HCT116 (cell line): ENCODE measurements at regions not wholly inside any gene's neighbourhood (a gene's known extent, or its start where the extent isn't known, plus 50 kb on each side); places are given as distances from the start of the nearest gene placed in this dataset.

Source experiments
- ATAC-seq: fragments of 200-7000 bp; cut with Tn5 transposase; 2 replicates; pipeline ENCODE4 v1.9.1; 2020; ENCODE audit warnings: mild to moderate bottlenecking, moderate library complexity
- BruUV-seq: library from RNA; stranded (reverse); fragments of 400-500 nt; replicated peaks from 2 replicates; lab custom pipeline; 2021; lab: Mats Ljungman, UMichigan
- CTCF ChIA-PET: fragments of 300-600 bp; sonication (Branson Sonifier 250); formaldehyde crosslinking; loops from one replicate; lab custom pipeline; 2021; ENCODE audit warnings: antibody characterized with exemption; lab: Charles Lee
- POLR2A ChIA-PET: fragments of 300-600, 350-600 bp; sonication (Branson Sonifier 250); formaldehyde crosslinking; loops from one replicate; lab custom pipeline; 2021; ENCODE audit warnings: antibody characterized with exemption; lab: Charles Lee
- RAD21 ChIA-PET, 2 experiments: fragments of 300-600 bp; sonication (Branson Sonifier 250); formaldehyde crosslinking; loops; one replicate each; lab custom pipeline; 2023; ENCODE audit warnings: low total read pairs in 2 of 2; ENCODE audit not compliant: uncharacterized antibody in 2 of 2, unreplicated experiment in 2 of 2, low non-redundant PET in 1 of 2; lab: Charles Lee
- DNase-seq: peaks from one replicate; pipeline ENCODE4 v3.0.0-alpha.2; 2010; ENCODE audit warnings: low read depth, low spot score
- H2AFZ ChIP-seq: fragments of 200-600 bp; shearing (Covaris generic), sonication (generic); 2 replicates; pipeline ENCODE4 v1.6.1; 2017; ENCODE audit warnings: low read depth, mixed run types, mixed read lengths, antibody characterized with exemption, low read length; ENCODE audit not compliant: poor library complexity, severe bottlenecking
- H3K27ac ChIP-seq: 2 replicates; pipeline ENCODE4 v1.5.1; 2012; ENCODE audit warnings: low read depth, low read length
- H3K27me3 ChIP-seq: fragments of 200-600 bp; sonication (generic); 2 replicates; pipeline ENCODE4 v1.6.1; 2016; ENCODE audit warnings: mixed run types, low read length, mixed read lengths; ENCODE audit not compliant: insufficient read depth
- H3K36me3 ChIP-seq, 2 experiments: fragments of 200-500 bp in 1 of 2; fragments of 200-600 bp in 1 of 2; sonication (Bioruptor generic) in 1 of 2; sonication (generic) in 1 of 2; 2 replicates each; pipeline versions ENCODE4 v1.5.1 to v1.6.1; 2014 to 2016; ENCODE audit warnings: low read length in 2 of 2, inconsistent platforms in 1 of 2, mixed read lengths in 1 of 2, mixed run types in 1 of 2; ENCODE audit not compliant: insufficient read depth in 2 of 2, control insufficient read depth in 1 of 2
- H3K4me1 ChIP-seq, 2 experiments: fragments of 200-600 bp in 1 of 2; sonication (generic) in 1 of 2; 2 replicates each; pipeline versions ENCODE4 v1.5.1 to v1.6.1; 2012 to 2017; ENCODE audit warnings: low read length in 2 of 2, inconsistent platforms in 1 of 2, mild to moderate bottlenecking in 1 of 2, mixed read lengths in 1 of 2, mixed run types in 1 of 2, moderate library complexity in 1 of 2; ENCODE audit not compliant: insufficient read depth in 2 of 2, control insufficient read depth in 1 of 2
- H3K4me2 ChIP-seq: fragments of 200-600 bp; sonication (generic); 2 replicates; pipeline ENCODE4 v1.6.1; 2017; ENCODE audit warnings: mixed run types, low read length, mixed read lengths
- H3K4me3 ChIP-seq, 2 experiments: fragments of 200-600 bp in 1 of 2; sonication (generic) in 1 of 2; replicated peaks in 1 of 2; 2 replicates each; pipeline ENCODE4 v1.5.1; 2011 to 2016; ENCODE audit warnings: low read length in 2 of 2, control low read depth in 1 of 2, low read depth in 1 of 2, mild to moderate bottlenecking in 1 of 2, mixed read lengths in 1 of 2, mixed run types in 1 of 2
- H3K79me2 ChIP-seq: fragments of 200-600 bp; sonication (generic); 2 replicates; pipeline ENCODE4 v1.6.1; 2017; ENCODE audit warnings: mild to moderate bottlenecking, mixed run types, low read length, moderate library complexity, mixed read lengths; ENCODE audit not compliant: insufficient read depth
- H3K9ac ChIP-seq: fragments of 200-600 bp; sonication (generic); 2 replicates; pipeline ENCODE4 v1.6.1; 2016; ENCODE audit warnings: low read length, mixed read lengths
- H3K9me2 ChIP-seq: fragments of 200-600 bp; sonication (generic), shearing (Covaris generic); 2 replicates; pipeline ENCODE4 v1.6.1; 2017; ENCODE audit warnings: mixed run types, mild to moderate bottlenecking, moderate library complexity; ENCODE audit not compliant: insufficient read depth
- H3K9me3 ChIP-seq, 2 experiments: fragments of 200-500 bp in 1 of 2; fragments of 200-600 bp in 1 of 2; sonication (Bioruptor generic) in 1 of 2; sonication (generic) in 1 of 2; 2 replicates each; pipeline ENCODE4 v1.6.1; 2014 to 2017; ENCODE audit warnings: low read length in 2 of 2, mixed read lengths in 2 of 2, inconsistent platforms in 1 of 2, low read depth in 1 of 2, mild to moderate bottlenecking in 1 of 2, mixed run types in 1 of 2, moderate library complexity in 1 of 2; ENCODE audit not compliant: control insufficient read depth in 1 of 2, insufficient read depth in 1 of 2
- H4K20me1 ChIP-seq: fragments of 200-600 bp; sonication (generic), shearing (Covaris generic); 2 replicates; pipeline ENCODE4 v1.6.1; 2017; ENCODE audit warnings: mixed run types, mild to moderate bottlenecking, moderate library complexity; ENCODE audit not compliant: insufficient read depth
- CBX3 ChIP-seq: IDR thresholded peaks from 2 replicates; pipeline ENCODE4 v1.6.1; 2012; ENCODE audit warnings: low read depth
- EGR1 ChIP-seq: IDR thresholded peaks from 2 replicates; pipeline ENCODE4 v1.6.1; 2012; ENCODE audit warnings: low read depth
- ELF1 ChIP-seq: IDR thresholded peaks from 2 replicates; pipeline ENCODE4 v1.6.1; 2012; ENCODE audit warnings: low read depth, borderline replicate concordance
- EZH2 ChIP-seq: fragments of 200-600 bp; sonication (generic); IDR thresholded peaks from 2 replicates; pipeline ENCODE4 v1.6.1; 2017; ENCODE audit warnings: antibody characterized with exemption, mixed run types
- EZH2phosphoT487 ChIP-seq: fragments of 200-600 bp; IDR thresholded peaks from 2 replicates; pipeline ENCODE4 v1.6.1; 2018; ENCODE audit warnings: antibody characterized with exemption, borderline replicate concordance
- FOSL1 ChIP-seq: IDR thresholded peaks from 2 replicates; pipeline ENCODE4 v1.6.1; 2012; ENCODE audit warnings: low read depth
- JUND ChIP-seq: IDR thresholded peaks from 2 replicates; pipeline ENCODE4 v1.6.1; 2012
- SIN3A ChIP-seq: IDR thresholded peaks from 2 replicates; pipeline ENCODE4 v1.6.1; 2012; ENCODE audit warnings: low read depth
- SP1 ChIP-seq: IDR thresholded peaks from 2 replicates; pipeline ENCODE4 v1.6.1; 2012; ENCODE audit warnings: low read depth
- SRF ChIP-seq: IDR thresholded peaks from 2 replicates; pipeline ENCODE4 v1.6.1; 2012; ENCODE audit warnings: low read depth
- TCF7L2 ChIP-seq: IDR thresholded peaks from 2 replicates; pipeline ENCODE4 v1.7.0; 2011; ENCODE audit warnings: borderline replicate concordance, inconsistent platforms; ENCODE audit not compliant: insufficient read depth, insufficient read length; ENCODE audit errors: extremely low read depth
- YY1 ChIP-seq: IDR thresholded peaks from 2 replicates; pipeline ENCODE4 v1.6.1; 2011; ENCODE audit warnings: low read length, low read depth, moderate library complexity, mild to moderate bottlenecking; ENCODE audit not compliant: insufficient replicate concordance; ENCODE audit errors: extremely low read depth
- ZFX ChIP-seq: fragments of 450-650 bp; IDR thresholded peaks from 2 replicates; pipeline ENCODE4 v1.6.1; 2017
- ZNF274 ChIP-seq: fragments of 200-500 bp; sonication (Bioruptor generic); IDR thresholded peaks from 2 replicates; pipeline ENCODE4 v1.6.1; 2014; ENCODE audit warnings: mild to moderate bottlenecking, low read depth, low read length, inconsistent platforms
- intact Hi-C: fragments of 100-400 bp; cut with micrococcal nuclease; formaldehyde crosslinking; loops from 2 replicates; pipeline ENCODE4 v1.10.0; 2022
- TF ChIP-seq, protein P1 (sequence below), 3 experiments: fragments of 200-600 bp in 1 of 3; sonication (generic) in 1 of 3; IDR thresholded peaks in 2 of 3; conservative IDR thresholded peaks in 1 of 3; 2 replicates each; pipeline ENCODE4 v1.5.1; 2012 to 2017; ENCODE audit warnings: low read depth in 2 of 3, low read length in 2 of 3, antibody characterized with exemption in 1 of 3, borderline replicate concordance in 1 of 3, control low read depth in 1 of 3, mild to moderate bottlenecking in 1 of 3, mixed read lengths in 1 of 3, mixed run types in 1 of 3, moderate library complexity in 1 of 3; ENCODE audit not compliant: insufficient read depth in 1 of 3
- TF ChIP-seq, protein P2 (sequence below): IDR thresholded peaks from 2 replicates; pipeline ENCODE4 v1.6.1; 2011; ENCODE audit warnings: mild to moderate bottlenecking, low read length, moderate library complexity; ENCODE audit not compliant: insufficient replicate concordance; ENCODE audit errors: extremely low read depth
- TF ChIP-seq, protein P3 (sequence below): IDR thresholded peaks from 2 replicates; pipeline ENCODE4 v1.6.1; 2012; ENCODE audit warnings: low read depth
- TF ChIP-seq, protein P4 (sequence below): IDR thresholded peaks from 2 replicates; pipeline ENCODE4 v1.6.1; 2012

DNA sequence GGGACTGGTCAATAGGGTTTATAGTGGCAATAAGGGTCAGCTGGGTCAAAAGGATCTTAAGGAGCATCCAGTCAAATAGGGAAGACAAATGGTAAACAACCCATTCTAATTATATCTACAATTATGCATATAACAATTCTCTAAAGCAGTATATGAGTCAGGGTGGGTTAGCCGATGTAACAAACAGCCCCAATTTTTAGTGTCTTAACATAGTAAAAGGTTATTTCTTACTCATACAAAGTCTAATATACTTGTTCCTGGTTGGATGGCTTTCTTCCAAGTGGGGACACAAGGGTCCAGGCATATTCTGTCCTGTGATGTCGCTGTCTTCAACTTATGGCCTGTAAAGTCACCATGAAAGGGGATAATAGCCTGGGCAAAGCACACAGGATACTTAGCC is 97.9 kb upstream of the GALNT15 start:
- intact Hi-C loops, result no loop called here
- no TSS peak for BruUV-seq
- CTCF ChIA-PET, result no interaction called here

More for the DNA sequence above, 97.9 kb upstream of the GALNT15 start:
- H3K4me2 ChIP-seq, result no peak overlapping the region
- ATAC-seq (no peak), DNase-seq (no peak)
- H2AFZ ChIP-seq, result no peak overlapping the region
- H3K4me1 ChIP-seq, result peaks cover 0 to 5% of the 10 kb centered on the region in 2 experiments; a peak in 1 of 4 replicates
- no peaks in the 10 kb centered on the region for H3K36me3 ChIP-seq
- peaks cover under 1 to 10% of the 10 kb centered on the region in 2 experiments; a peak in 2 of 4 replicates for H3K9me3 ChIP-seq
- ChIA-PET POLR2A (no interaction called here), RAD21 (no interaction called here)
- H3K27me3 ChIP-seq, result no peaks in the 10 kb centered on the region
- H4K20me1 ChIP-seq, result no peaks in the 10 kb centered on the region
- no peaks in the 10 kb centered on the region for H3K9me2 ChIP-seq
- no peaks in the 10 kb centered on the region for H3K79me2 ChIP-seq
- no peak overlapping the region for H3K4me3 ChIP-seq
- H3K27ac ChIP-seq, result no peak overlapping the region
- TF ChIP-seq TCF7L2 (no peak), SP1 (no peak), EZH2 (no peak), ZNF274 (no peak), ELF1 (no peak), EGR1 (no peak), CBX3 (no peak), EZH2phosphoT487 (no peak), SIN3A (no peak), YY1 (no peak), JUND (no peak), FOSL1 (no peak), ZFX (no peak), SRF (no peak)
- TF ChIP-seq, protein P1, sequence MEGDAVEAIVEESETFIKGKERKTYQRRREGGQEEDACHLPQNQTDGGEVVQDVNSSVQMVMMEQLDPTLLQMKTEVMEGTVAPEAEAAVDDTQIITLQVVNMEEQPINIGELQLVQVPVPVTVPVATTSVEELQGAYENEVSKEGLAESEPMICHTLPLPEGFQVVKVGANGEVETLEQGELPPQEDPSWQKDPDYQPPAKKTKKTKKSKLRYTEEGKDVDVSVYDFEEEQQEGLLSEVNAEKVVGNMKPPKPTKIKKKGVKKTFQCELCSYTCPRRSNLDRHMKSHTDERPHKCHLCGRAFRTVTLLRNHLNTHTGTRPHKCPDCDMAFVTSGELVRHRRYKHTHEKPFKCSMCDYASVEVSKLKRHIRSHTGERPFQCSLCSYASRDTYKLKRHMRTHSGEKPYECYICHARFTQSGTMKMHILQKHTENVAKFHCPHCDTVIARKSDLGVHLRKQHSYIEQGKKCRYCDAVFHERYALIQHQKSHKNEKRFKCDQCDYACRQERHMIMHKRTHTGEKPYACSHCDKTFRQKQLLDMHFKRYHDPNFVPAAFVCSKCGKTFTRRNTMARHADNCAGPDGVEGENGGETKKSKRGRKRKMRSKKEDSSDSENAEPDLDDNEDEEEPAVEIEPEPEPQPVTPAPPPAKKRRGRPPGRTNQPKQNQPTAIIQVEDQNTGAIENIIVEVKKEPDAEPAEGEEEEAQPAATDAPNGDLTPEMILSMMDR (IDR thresholded peaks at IDR 0.05 in 2 of 3, conservative IDR thresholded peaks at IDR 0.05 in 1 of 3; ENCODE audit: borderline replicate concordance in 1 of 3, insufficient read depth in 1 of 3, low read depth in 2 of 3, low read length in 2 of 3), result no peak
- TF ChIP-seq, protein P2, sequence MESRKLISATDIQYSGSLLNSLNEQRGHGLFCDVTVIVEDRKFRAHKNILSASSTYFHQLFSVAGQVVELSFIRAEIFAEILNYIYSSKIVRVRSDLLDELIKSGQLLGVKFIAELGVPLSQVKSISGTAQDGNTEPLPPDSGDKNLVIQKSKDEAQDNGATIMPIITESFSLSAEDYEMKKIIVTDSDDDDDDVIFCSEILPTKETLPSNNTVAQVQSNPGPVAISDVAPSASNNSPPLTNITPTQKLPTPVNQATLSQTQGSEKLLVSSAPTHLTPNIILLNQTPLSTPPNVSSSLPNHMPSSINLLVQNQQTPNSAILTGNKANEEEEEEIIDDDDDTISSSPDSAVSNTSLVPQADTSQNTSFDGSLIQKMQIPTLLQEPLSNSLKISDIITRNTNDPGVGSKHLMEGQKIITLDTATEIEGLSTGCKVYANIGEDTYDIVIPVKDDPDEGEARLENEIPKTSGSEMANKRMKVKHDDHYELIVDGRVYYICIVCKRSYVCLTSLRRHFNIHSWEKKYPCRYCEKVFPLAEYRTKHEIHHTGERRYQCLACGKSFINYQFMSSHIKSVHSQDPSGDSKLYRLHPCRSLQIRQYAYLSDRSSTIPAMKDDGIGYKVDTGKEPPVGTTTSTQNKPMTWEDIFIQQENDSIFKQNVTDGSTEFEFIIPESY, result no peak
- TF ChIP-seq, protein P3, sequence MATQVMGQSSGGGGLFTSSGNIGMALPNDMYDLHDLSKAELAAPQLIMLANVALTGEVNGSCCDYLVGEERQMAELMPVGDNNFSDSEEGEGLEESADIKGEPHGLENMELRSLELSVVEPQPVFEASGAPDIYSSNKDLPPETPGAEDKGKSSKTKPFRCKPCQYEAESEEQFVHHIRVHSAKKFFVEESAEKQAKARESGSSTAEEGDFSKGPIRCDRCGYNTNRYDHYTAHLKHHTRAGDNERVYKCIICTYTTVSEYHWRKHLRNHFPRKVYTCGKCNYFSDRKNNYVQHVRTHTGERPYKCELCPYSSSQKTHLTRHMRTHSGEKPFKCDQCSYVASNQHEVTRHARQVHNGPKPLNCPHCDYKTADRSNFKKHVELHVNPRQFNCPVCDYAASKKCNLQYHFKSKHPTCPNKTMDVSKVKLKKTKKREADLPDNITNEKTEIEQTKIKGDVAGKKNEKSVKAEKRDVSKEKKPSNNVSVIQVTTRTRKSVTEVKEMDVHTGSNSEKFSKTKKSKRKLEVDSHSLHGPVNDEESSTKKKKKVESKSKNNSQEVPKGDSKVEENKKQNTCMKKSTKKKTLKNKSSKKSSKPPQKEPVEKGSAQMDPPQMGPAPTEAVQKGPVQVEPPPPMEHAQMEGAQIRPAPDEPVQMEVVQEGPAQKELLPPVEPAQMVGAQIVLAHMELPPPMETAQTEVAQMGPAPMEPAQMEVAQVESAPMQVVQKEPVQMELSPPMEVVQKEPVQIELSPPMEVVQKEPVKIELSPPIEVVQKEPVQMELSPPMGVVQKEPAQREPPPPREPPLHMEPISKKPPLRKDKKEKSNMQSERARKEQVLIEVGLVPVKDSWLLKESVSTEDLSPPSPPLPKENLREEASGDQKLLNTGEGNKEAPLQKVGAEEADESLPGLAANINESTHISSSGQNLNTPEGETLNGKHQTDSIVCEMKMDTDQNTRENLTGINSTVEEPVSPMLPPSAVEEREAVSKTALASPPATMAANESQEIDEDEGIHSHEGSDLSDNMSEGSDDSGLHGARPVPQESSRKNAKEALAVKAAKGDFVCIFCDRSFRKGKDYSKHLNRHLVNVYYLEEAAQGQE, result no peak
- TF ChIP-seq, protein P4, sequence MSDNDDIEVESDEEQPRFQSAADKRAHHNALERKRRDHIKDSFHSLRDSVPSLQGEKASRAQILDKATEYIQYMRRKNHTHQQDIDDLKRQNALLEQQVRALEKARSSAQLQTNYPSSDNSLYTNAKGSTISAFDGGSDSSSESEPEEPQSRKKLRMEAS, result no peak
- no peak overlapping the region for H3K9ac ChIP-seq
